Lower leg skin (tissue), 4 donors: ENCODE measurements at regions not wholly inside any gene's neighbourhood (a gene's known extent, or its start where the extent isn't known, plus 50 kb on each side); places are given as distances from the start of the nearest gene placed in this dataset.

ENCODE experiments used
- DNase-seq, 2 donors: peaks; one replicate each; pipeline ENCODE4 v3.0.0-alpha.2; 2019; ENCODE audit warnings: low spot score in 2 of 2
- H3K4me3 ChIP-seq: fragments of 200-600 bp; sonication (generic); 2 replicates; pipeline ENCODE4 v1.5.1; 2017; ENCODE audit warnings: mild to moderate bottlenecking, low read depth; ENCODE audit not compliant: poor library complexity, severe bottlenecking
- CTCF ChIP-seq, 3 donors: fragments of 450-650 bp; IDR thresholded peaks; one replicate each; pipeline ENCODE4 v1.5.1; 2016; ENCODE audit warnings: antibody characterized with exemption in 3 of 3, mild to moderate bottlenecking in 3 of 3, moderate library complexity in 2 of 3
- POLR2A ChIP-seq, 2 donors: fragments of 450-650 bp; IDR thresholded peaks; one replicate each; pipeline ENCODE4 v1.6.1; 2016 to 2017; ENCODE audit warnings: antibody characterized with exemption in 2 of 2, mild to moderate bottlenecking in 1 of 2, moderate library complexity in 1 of 2
- WGBS, 2 donors: methylation state at CpG; one replicate each; pipeline ENCODE4 v1.1.5; 2018; 5-methylcytosine and 5-hydroxymethylcytosine counted together
- intact Hi-C: fragments of 100-400 bp; cut with DNase I; formaldehyde crosslinking; loops from one replicate; pipeline ENCODE4 v1.15.0; 2023; ENCODE audit warnings: low total_unique reads

- intact Hi-C loops = no loop called here
- H3K4me3 ChIP-seq = no peak overlapping the region
- no peak for TF ChIP-seq POLR2A (IDR thresholded peaks at IDR 0.05)
- TF ChIP-seq CTCF (IDR thresholded peaks at IDR 0.05) = no peak
- 62 to 69% methylated on average over 10 of the region's 10 CpGs for WGBS, 2 donors
- DNase-seq = no peak
Measured at GRCh38 chr12:128056136-128056801, 210.7 kb upstream of the TMEM132C start.

- intact Hi-C loops = no loop called here
- no peak for TF ChIP-seq CTCF (IDR thresholded peaks at IDR 0.05)
- no peak for TF ChIP-seq POLR2A (IDR thresholded peaks at IDR 0.05)
- DNase-seq = peak in 1 of 2 donors; percentile 69
- 93 to 94% methylated on average over 9 of the region's 9 CpGs for whole genome bisulfite sequencing, 2 donors
- H3K4me3 ChIP-seq = no peak overlapping the region
Measured at GRCh38 chr12:128057586-128057985, 209.4 kb upstream of the TMEM132C start.

GRCh38 chr12:128059621-128060370 lies 207.2 kb upstream of the TMEM132C start:
- WGBS, 2 donors = 84 to 88% methylated on average over 18 of the region's 18 CpGs
- no peak overlapping the region for H3K4me3 ChIP-seq
- TF ChIP-seq CTCF (IDR thresholded peaks at IDR 0.05) = no peak
- DNase-seq = no peak
- intact Hi-C loops = no loop called here

DNA sequence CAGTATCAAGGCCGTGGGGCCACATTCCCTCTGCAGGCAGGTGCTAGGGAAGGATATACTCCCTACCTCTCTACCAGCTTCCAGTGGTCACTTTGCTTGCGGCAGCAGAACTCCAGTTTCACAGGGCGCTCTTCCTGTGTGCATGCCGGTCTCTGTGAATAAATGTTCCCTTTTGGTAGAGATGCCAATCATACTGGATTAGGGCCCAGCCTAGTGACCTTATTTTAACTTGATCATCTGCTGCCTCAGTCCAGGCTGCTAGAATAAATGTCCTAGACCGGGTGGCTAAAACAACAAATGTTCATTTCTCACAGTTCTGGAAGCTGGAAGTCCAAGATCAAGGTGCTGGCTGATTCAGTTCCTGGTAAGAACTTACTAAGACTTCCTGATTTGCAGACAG lies 198.8 kb upstream of the TMEM132C start:
- WGBS, 2 donors = 75 to 86% methylated on average over 5 of the region's 5 CpGs
- intact Hi-C loops = no loop called here
- TF ChIP-seq CTCF (IDR thresholded peaks at IDR 0.05) = no peak
- TF ChIP-seq POLR2A (IDR thresholded peaks at IDR 0.05) = no peak
- no peak overlapping the region for H3K4me3 ChIP-seq
- peak in 1 of 2 donors; percentile 2 for DNase-seq

DNA sequence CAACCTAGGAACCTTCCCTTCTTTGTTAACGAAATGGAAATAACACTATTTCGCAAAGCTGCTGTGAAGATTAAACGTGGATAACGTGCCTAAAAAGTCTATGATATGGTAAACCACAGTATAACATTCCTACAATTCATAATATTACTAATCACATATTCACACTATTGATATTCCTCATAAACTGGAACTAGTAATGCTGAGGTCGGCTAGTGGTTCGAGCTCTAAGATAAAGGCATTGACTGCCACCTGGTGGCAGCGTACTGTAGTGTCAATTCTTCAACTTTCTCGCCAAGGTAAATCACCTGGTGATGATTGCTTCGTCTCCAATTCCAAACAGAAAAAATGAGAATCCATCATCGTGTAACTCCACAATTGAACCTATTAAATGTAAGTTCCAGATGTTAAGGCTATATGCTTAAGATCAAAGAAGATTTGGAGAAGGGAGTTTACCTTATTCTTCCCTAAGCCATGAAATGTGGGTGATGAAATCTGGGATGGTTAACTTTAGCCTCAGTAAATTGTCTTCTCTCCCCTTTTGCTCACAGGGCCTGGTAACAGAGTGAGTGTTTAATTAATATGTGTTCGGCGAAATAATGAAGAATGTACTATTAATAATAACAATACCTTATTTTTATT lies 197.5 kb upstream of the TMEM132C start:
- WGBS, 2 donors = 27 to 33% methylated on average over 12 of the region's 12 CpGs
- intact Hi-C loops = no loop called here
- TF ChIP-seq CTCF (IDR thresholded peaks at IDR 0.05) = no peak
- TF ChIP-seq POLR2A (IDR thresholded peaks at IDR 0.05) = no peak
- peak in 1 of 2 donors; percentile 70 for DNase-seq
- H3K4me3 ChIP-seq = no peak overlapping the region
